ENCODE measurements at regions not wholly inside any gene's neighbourhood (a gene's known extent, or its start where the extent isn't known, plus 50 kb on each side); places are given as distances from the start of the nearest gene placed in this dataset.

- TF ChIP-seq POLR2A (IDR thresholded peaks at IDR 0.05; ENCODE audit: low read depth, low read length), result no peak
- TF ChIP-seq POLR2AphosphoS5 (IDR thresholded peaks at IDR 0.05; ENCODE audit: low read depth, low read length), result no peak
- no peak for TF ChIP-seq TAF1 (IDR thresholded peaks at IDR 0.05; ENCODE audit: borderline replicate concordance, low read depth, low read length)
These were observed 92.8 kb upstream of the FLRT2 start for GRCh38 chr14:85437148-85437547.
